Caco-2 (cell line): ENCODE measurements at regions not wholly inside any gene's neighbourhood (a gene's known extent, or its start where the extent isn't known, plus 50 kb on each side); places are given as distances from the start of the nearest gene placed in this dataset.

ENCODE experiments used
- BruUV-seq: library from RNA; stranded (reverse); fragments of 400-500 nt; replicated peaks from 2 replicates; lab custom pipeline; 2021; lab: Mats Ljungman, UMichigan
- CTCF ChIA-PET: fragments of 300-600 bp; sonication (Branson Sonifier 250); formaldehyde crosslinking; loops from one replicate; lab custom pipeline; 2022; ENCODE audit warnings: antibody characterized with exemption; lab: Charles Lee
- POLR2A ChIA-PET: fragments of 300-600 bp; sonication (Branson Sonifier 250); formaldehyde crosslinking; loops from one replicate; lab custom pipeline; 2022; ENCODE audit warnings: antibody characterized with exemption; lab: Charles Lee
- DNase-seq, 2 experiments: peaks; one replicate each; pipeline versions ENCODE4 v3.0.0 to v3.0.0-alpha.2; 2020 to 2022
- H3K27me3 ChIP-seq: replicated peaks from 2 replicates; pipeline ENCODE4 v1.6.0; 2011; ENCODE audit warnings: low read length; ENCODE audit not compliant: control insufficient read depth, insufficient read depth
- H3K36me3 ChIP-seq: 2 replicates; pipeline ENCODE4 v1.5.1; 2011; ENCODE audit warnings: low read length; ENCODE audit not compliant: control insufficient read depth, insufficient read depth
- H3K4me1 ChIP-seq: fragments of 250-450 bp; sonication (Bioruptor Pico); 2 replicates; pipeline ENCODE4 v1.5.1; 2020; ENCODE audit warnings: mild to moderate bottlenecking
- H3K4me3 ChIP-seq: 2 replicates; pipeline ENCODE4 v1.5.1; 2011; ENCODE audit warnings: low read depth, mild to moderate bottlenecking, control low read depth, low read length
- H3K9me3 ChIP-seq: fragments of 250-450 bp; sonication (Bioruptor Pico); 2 replicates; pipeline ENCODE4 v1.5.1; 2020; ENCODE audit warnings: mild to moderate bottlenecking, moderate library complexity
- H3K27ac Mint-ChIP-seq: one replicate; pipeline ENCODE4 v1.8.0; 2022; ENCODE audit warnings: mixed read lengths; ENCODE audit not compliant: unreplicated experiment
- H3K27me3 Mint-ChIP-seq: one replicate; pipeline ENCODE4 v1.8.0; 2022; ENCODE audit warnings: mixed read lengths; ENCODE audit not compliant: insufficient read depth, unreplicated experiment
- H3K36me3 Mint-ChIP-seq: one replicate; pipeline ENCODE4 v1.8.0; 2022; ENCODE audit warnings: mild to moderate bottlenecking, mixed read lengths; ENCODE audit not compliant: insufficient read depth, unreplicated experiment
- H3K4me1 Mint-ChIP-seq: one replicate; pipeline ENCODE4 v1.8.0; 2022; ENCODE audit warnings: low read depth, mixed read lengths; ENCODE audit not compliant: unreplicated experiment
- H3K4me3 Mint-ChIP-seq: one replicate; pipeline ENCODE4 v1.8.0; 2022; ENCODE audit warnings: mild to moderate bottlenecking, moderate library complexity, mixed read lengths; ENCODE audit not compliant: unreplicated experiment
- H3K9me3 Mint-ChIP-seq: one replicate; pipeline ENCODE4 v1.8.0; 2022; ENCODE audit warnings: mixed read lengths; ENCODE audit not compliant: unreplicated experiment
- intact Hi-C: fragments of 100-400 bp; cut with micrococcal nuclease; formaldehyde crosslinking; loops from one replicate; pipeline ENCODE4 v1.10.0; 2022; ENCODE audit not compliant: unreplicated experiment
- TF ChIP-seq, protein P1 (sequence below), 2 experiments: fragments of 200-600 bp in 1 of 2; IDR thresholded peaks; 1 replicate in 1 of 2; 2 replicates in 1 of 2; pipeline versions ENCODE4 v1.5.1 to v1.8.0; 2011 to 2022; ENCODE audit warnings: antibody characterized with exemption in 1 of 2, control low read depth in 1 of 2, inconsistent platforms in 1 of 2, low read depth in 1 of 2, low read length in 1 of 2, mild to moderate bottlenecking in 1 of 2, moderate library complexity in 1 of 2; ENCODE audit not compliant: insufficient read depth in 1 of 2, severe bottlenecking in 1 of 2, unreplicated experiment in 1 of 2

DNA sequence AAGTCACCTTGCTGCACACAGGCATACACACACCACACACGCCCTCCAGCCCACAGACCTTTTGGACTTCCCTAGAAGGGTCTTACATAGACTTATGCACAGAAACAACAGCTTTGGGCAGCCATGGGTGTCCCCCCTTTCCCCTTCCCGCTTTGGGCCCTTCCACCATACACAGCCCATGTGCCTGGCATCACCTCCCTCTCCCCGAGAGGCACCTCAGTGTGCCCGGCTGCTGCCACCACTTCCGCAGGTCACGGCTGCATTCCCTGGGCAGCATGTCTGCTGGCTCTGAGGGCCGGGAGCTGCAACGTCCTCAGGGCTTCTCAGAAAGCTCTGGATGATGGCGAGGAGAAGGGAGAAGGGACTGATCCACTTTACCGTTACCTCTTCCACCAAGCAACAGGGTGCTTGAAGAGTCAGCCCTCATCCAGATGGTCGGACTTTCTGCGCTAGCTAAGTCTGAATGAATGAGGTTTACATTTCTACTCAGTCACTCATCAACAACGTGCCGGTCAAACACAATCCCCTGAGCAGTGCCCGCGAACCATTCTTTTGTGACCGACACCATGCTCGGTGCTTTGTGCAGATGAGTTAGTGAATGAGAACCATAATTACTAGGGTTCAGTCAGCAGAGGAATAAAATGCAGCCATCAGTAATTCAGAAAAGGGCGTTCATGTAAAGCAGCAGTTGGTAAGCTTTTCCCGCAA is 72.2 kb upstream of the BCL11B start:
- H3K4me1 ChIP-seq: peaks cover 9% of the 10 kb centered on the region; the same call in 1 of the 2 replicates
- no peaks in the 10 kb centered on the region for H3K27me3 ChIP-seq
- H3K36me3 ChIP-seq: no peaks in the 10 kb centered on the region
- Mint-ChIP-seq H3K9me3 (no peaks in the 10 kb centered on the region), H3K27me3 (peaks cover 6% of the 10 kb centered on the region), H3K36me3 (no peaks in the 10 kb centered on the region), H3K4me3 (no peak overlapping the region), H3K4me1 (peaks cover 9% of the 10 kb centered on the region), H3K27ac (no peak overlapping the region)
- ChIA-PET POLR2A (no interaction called here), CTCF (no interaction called here)
- no peak for DNase-seq
- no TSS peak for BruUV-seq
- H3K9me3 ChIP-seq: no peaks in the 10 kb centered on the region
- intact Hi-C loops: no loop called here
- TF ChIP-seq, protein P1, sequence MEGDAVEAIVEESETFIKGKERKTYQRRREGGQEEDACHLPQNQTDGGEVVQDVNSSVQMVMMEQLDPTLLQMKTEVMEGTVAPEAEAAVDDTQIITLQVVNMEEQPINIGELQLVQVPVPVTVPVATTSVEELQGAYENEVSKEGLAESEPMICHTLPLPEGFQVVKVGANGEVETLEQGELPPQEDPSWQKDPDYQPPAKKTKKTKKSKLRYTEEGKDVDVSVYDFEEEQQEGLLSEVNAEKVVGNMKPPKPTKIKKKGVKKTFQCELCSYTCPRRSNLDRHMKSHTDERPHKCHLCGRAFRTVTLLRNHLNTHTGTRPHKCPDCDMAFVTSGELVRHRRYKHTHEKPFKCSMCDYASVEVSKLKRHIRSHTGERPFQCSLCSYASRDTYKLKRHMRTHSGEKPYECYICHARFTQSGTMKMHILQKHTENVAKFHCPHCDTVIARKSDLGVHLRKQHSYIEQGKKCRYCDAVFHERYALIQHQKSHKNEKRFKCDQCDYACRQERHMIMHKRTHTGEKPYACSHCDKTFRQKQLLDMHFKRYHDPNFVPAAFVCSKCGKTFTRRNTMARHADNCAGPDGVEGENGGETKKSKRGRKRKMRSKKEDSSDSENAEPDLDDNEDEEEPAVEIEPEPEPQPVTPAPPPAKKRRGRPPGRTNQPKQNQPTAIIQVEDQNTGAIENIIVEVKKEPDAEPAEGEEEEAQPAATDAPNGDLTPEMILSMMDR (IDR thresholded peaks at IDR 0.05; ENCODE audit: insufficient read depth in 1 of 2, low read depth in 1 of 2, low read length in 1 of 2, severe bottlenecking in 1 of 2, unreplicated experiment in 1 of 2): no peak
- no peak overlapping the region for H3K4me3 ChIP-seq

DNA sequence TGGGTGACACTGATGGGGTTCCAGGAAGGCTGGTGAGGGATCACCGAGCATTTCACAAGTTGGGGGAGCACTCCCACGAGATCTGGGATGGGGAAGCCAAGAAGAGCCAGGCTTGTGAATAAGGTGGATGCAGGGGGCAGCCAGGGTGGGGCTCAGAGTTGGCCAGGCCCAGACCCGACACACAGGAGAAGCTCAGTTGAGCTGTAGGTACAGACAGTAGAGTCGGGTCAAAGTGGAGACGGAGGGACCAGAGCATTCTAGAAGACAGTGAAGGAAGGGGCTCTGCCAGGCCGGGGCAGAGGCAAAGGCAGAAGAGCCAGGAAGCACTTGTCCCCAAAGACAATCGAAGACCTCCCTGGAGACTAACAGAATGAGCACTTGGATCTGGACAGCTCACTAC is 70.9 kb upstream of the BCL11B start:
- peaks cover 9% of the 10 kb centered on the region for H3K4me1 Mint-ChIP-seq
- BruUV-seq: no TSS peak
- CTCF ChIA-PET: no interaction called here
- POLR2A ChIA-PET: no interaction called here
- DNase-seq: no peak
- intact Hi-C loops: no loop called here
- H3K36me3 Mint-ChIP-seq: no peaks in the 10 kb centered on the region
- Histone ChIP-seq H3K9me3 (no peaks in the 10 kb centered on the region), H3K4me1 (peaks cover 9% of the 10 kb centered on the region; the same call in 1 of the 2 replicates), H3K4me3 (no peak overlapping the region), H3K27me3 (no peaks in the 10 kb centered on the region), H3K36me3 (no peaks in the 10 kb centered on the region)
- TF ChIP-seq, protein P1 (IDR thresholded peaks at IDR 0.05; ENCODE audit: insufficient read depth in 1 of 2, low read depth in 1 of 2, low read length in 1 of 2, severe bottlenecking in 1 of 2, unreplicated experiment in 1 of 2): no peak
- H3K9me3 Mint-ChIP-seq: no peaks in the 10 kb centered on the region
- H3K27ac Mint-ChIP-seq: no peak overlapping the region
- peaks cover 12% of the 10 kb centered on the region for H3K27me3 Mint-ChIP-seq
- H3K4me3 Mint-ChIP-seq: no peak overlapping the region

DNA sequence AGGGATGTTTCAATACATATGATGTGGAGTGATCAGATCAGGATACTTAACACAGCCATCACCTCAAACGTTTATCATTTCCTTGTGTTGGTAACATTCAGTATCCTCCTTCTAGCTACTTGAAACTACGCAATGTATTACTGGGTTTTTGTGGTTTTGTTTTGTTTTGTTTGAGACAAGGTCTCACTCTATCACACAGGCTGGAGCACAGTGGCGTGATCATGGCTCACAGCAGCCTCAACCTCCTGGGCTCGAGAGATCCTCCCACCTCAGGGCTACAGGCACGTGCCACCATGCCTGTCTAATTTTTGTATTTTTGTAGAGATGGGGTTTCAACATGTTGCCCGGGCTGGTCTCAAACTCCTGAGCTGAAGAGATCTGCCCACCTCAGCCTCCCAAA is 70.2 kb upstream of the BCL11B start:
- TF ChIP-seq, protein P1 (IDR thresholded peaks at IDR 0.05; ENCODE audit: insufficient read depth in 1 of 2, low read depth in 1 of 2, low read length in 1 of 2, severe bottlenecking in 1 of 2, unreplicated experiment in 1 of 2): no peak
- no peak overlapping the region for H3K4me3 ChIP-seq
- H3K27me3 ChIP-seq: no peaks in the 10 kb centered on the region
- ChIA-PET CTCF (no interaction called here), POLR2A (no interaction called here)
- intact Hi-C loops: no loop called here
- no peaks in the 10 kb centered on the region for H3K36me3 Mint-ChIP-seq
- H3K4me1 Mint-ChIP-seq: peaks cover 9% of the 10 kb centered on the region
- no peaks in the 10 kb centered on the region for H3K9me3 Mint-ChIP-seq
- BruUV-seq: no TSS peak
- H3K36me3 ChIP-seq: no peaks in the 10 kb centered on the region
- DNase-seq: no peak
- H3K27me3 Mint-ChIP-seq: peaks cover 12% of the 10 kb centered on the region
- no peak overlapping the region for H3K27ac Mint-ChIP-seq
- H3K4me3 Mint-ChIP-seq: no peak overlapping the region
- peaks cover 9% of the 10 kb centered on the region; the same call in 1 of the 2 replicates for H3K4me1 ChIP-seq
- no peaks in the 10 kb centered on the region for H3K9me3 ChIP-seq
